Body of pancreas (tissue), 4 donors: ENCODE measurements at regions not wholly inside any gene's neighbourhood (a gene's known extent, or its start where the extent isn't known, plus 50 kb on each side); places are given as distances from the start of the nearest gene placed in this dataset.

Experiments
- ATAC-seq: fragments of 150-250 bp; one replicate; pipeline ENCODE4 v1.9.1; 2016
- DNase-seq, 4 donors: peaks; one replicate each; pipeline ENCODE4 v3.0.0-alpha.2; 2019
- H3K27ac ChIP-seq, 4 donors: fragments of 200-600 bp; sonication (generic); 1 replicate in 3 of 4; 2 replicates in 1 of 4; pipeline versions ENCODE4 v1.5.1 to v1.6.1; 2016 to 2019; ENCODE audit warnings: mild to moderate bottlenecking in 1 of 4, mixed read lengths in 1 of 4, moderate library complexity in 1 of 4
- H3K27me3 ChIP-seq, 2 donors: fragments of 200-600 bp; sonication (generic); one replicate each; pipeline ENCODE4 v1.6.0; 2016; ENCODE audit warnings: mild to moderate bottlenecking in 1 of 2
- H3K36me3 ChIP-seq, 2 donors: fragments of 200-600 bp; sonication (generic); replicated peaks in 1 of 2; 2 replicates each; pipeline ENCODE4 v1.5.1; 2016; ENCODE audit warnings: low read depth in 2 of 2; ENCODE audit not compliant: insufficient read depth in 1 of 2
- H3K4me1 ChIP-seq: fragments of 200-600 bp; sonication (generic); one replicate; pipeline ENCODE4 v1.6.0; 2016
- H3K4me3 ChIP-seq, 2 donors: fragments of 200-600 bp; sonication (generic); 1 replicate in 1 of 2; 2 replicates in 1 of 2; pipeline ENCODE4 v1.5.1; 2016 to 2019
- H3K9me3 ChIP-seq, 3 donors: fragments of 200-600 bp; sonication (generic); 1 replicate in 2 of 3; 2 replicates in 1 of 3; pipeline ENCODE4 v1.5.1; 2016
- CTCF ChIP-seq, 7 experiments: fragments of 450-650 bp in 4 of 7; fragments of 200-600 bp in 3 of 7; sonication (generic) in 3 of 7; IDR thresholded peaks; one replicate each; pipeline ENCODE4 v1.5.1; 2016 to 2019; ENCODE audit warnings: antibody characterized with exemption in 7 of 7
- POLR2A ChIP-seq, 3 donors: fragments of 450-650 bp; IDR thresholded peaks; one replicate each; pipeline ENCODE4 v1.6.1; 2016; ENCODE audit warnings: antibody characterized with exemption in 3 of 3, mild to moderate bottlenecking in 2 of 3
- WGBS, 2 donors: methylation state at CpG; one replicate each; pipeline ENCODE4 v1.1.5; 2017; 5-methylcytosine and 5-hydroxymethylcytosine counted together
- intact Hi-C: fragments of 100-400 bp; cut with DNase I; formaldehyde crosslinking; loops from one replicate; pipeline ENCODE4 v1.15.1; 2023

- H3K4me1 ChIP-seq = no peaks in the 10 kb centered on the region
- H3K27me3 ChIP-seq = no peaks in the 10 kb centered on the region
- no peak for DNase-seq
- 46 to 48% methylated on average over 2 of the region's 2 CpGs for WGBS, 2 donors
- H3K36me3 ChIP-seq = no peaks in the 10 kb centered on the region
- peaks cover 0 to 5% (median 0%) of the 10 kb centered on the region in 3 donors for H3K9me3 ChIP-seq
- TF ChIP-seq CTCF (IDR thresholded peaks at IDR 0.05) (no peak), POLR2A (IDR thresholded peaks at IDR 0.05) (no peak)
- intact Hi-C loops = no loop called here
- no peak for ATAC-seq
- no peak overlapping the region for H3K4me3 ChIP-seq
- H3K27ac ChIP-seq = no peak overlapping the region
These were observed 684.0 kb downstream of the NCAM2 start for GRCh38 chr21:21682172-21682571.

GRCh38 chr21:21688889-21689288 is 690.7 kb downstream of the NCAM2 start:
- Histone ChIP-seq H3K9me3 (no peaks in the 10 kb centered on the region), H3K4me3 (no peak overlapping the region), H3K27me3 (no peaks in the 10 kb centered on the region), H3K36me3 (no peaks in the 10 kb centered on the region), H3K27ac (no peak overlapping the region), H3K4me1 (no peaks in the 10 kb centered on the region)
- DNase-seq (no peak), ATAC-seq (no peak)
- intact Hi-C loops = no loop called here
- no peak for TF ChIP-seq POLR2A (IDR thresholded peaks at IDR 0.05)
- TF ChIP-seq CTCF (IDR thresholded peaks at IDR 0.05) = no peak
- WGBS, 2 donors = 31 to 41% methylated on average over 8 of the region's 8 CpGs

GRCh38 chr21:21690068-21690665 is 692.0 kb downstream of the NCAM2 start:
- DNase-seq (no peak), ATAC-seq (no peak)
- intact Hi-C loops = no loop called here
- H3K27ac ChIP-seq = no peak overlapping the region
- H3K27me3 ChIP-seq = no peaks in the 10 kb centered on the region
- no peak overlapping the region for H3K4me3 ChIP-seq
- TF ChIP-seq POLR2A (IDR thresholded peaks at IDR 0.05) (no peak), CTCF (IDR thresholded peaks at IDR 0.05) (no peak)
- H3K4me1 ChIP-seq = no peaks in the 10 kb centered on the region
- WGBS, 2 donors = 42 to 46% methylated on average over 3 of the region's 3 CpGs
- H3K9me3 ChIP-seq = no peaks in the 10 kb centered on the region
- H3K36me3 ChIP-seq = no peaks in the 10 kb centered on the region

- 43 to 51% methylated on average over 4 of the region's 4 CpGs for WGBS, 2 donors
- no peak for ATAC-seq
- Histone ChIP-seq H3K27me3 (no peaks in the 10 kb centered on the region), H3K36me3 (no peaks in the 10 kb centered on the region), H3K4me1 (no peaks in the 10 kb centered on the region), H3K27ac (no peak overlapping the region), H3K4me3 (no peak overlapping the region), H3K9me3 (no peaks in the 10 kb centered on the region)
- TF ChIP-seq CTCF (IDR thresholded peaks at IDR 0.05) (no peak), POLR2A (IDR thresholded peaks at IDR 0.05) (no peak)
- intact Hi-C loops = no loop called here
- no peak for DNase-seq
These were observed 714.7 kb downstream of the NCAM2 start for GRCh38 chr21:21712748-21713520.
